Ishikawa (cell line): ENCODE measurements at regions not wholly inside any gene's neighbourhood (a gene's known extent, or its start where the extent isn't known, plus 50 kb on each side); places are given as distances from the start of the nearest gene placed in this dataset.

ENCODE experiments used
- CEBPB ChIP-seq: IDR thresholded peaks from 2 replicates; pipeline ENCODE4 v1.6.1; 2012
- CREB1 ChIP-seq: IDR thresholded peaks from 2 replicates; pipeline ENCODE4 v1.6.1; 2012; ENCODE audit warnings: low read depth
- EGR1 ChIP-seq: IDR thresholded peaks from 2 replicates; pipeline ENCODE4 v1.6.1; 2012
- EP300 ChIP-seq: IDR thresholded peaks from 2 replicates; pipeline ENCODE4 v1.6.1; 2012; ENCODE audit warnings: borderline replicate concordance
- FOXM1 ChIP-seq: IDR thresholded peaks from 2 replicates; pipeline ENCODE4 v1.6.1; 2012; ENCODE audit warnings: low read depth, borderline replicate concordance
- MAX ChIP-seq: IDR thresholded peaks from 2 replicates; pipeline ENCODE4 v1.6.1; 2012
- NFIC ChIP-seq: IDR thresholded peaks from 2 replicates; pipeline ENCODE4 v1.6.1; 2012
- RAD21 ChIP-seq: IDR thresholded peaks from 2 replicates; pipeline ENCODE4 v1.6.1; 2012; ENCODE audit warnings: low read depth
- REST ChIP-seq: IDR thresholded peaks from 2 replicates; pipeline ENCODE4 v1.6.1; 2012; ENCODE audit warnings: low read depth, mild to moderate bottlenecking
- TAF1 ChIP-seq: IDR thresholded peaks from 2 replicates; pipeline ENCODE4 v1.6.1; 2012; ENCODE audit warnings: low read depth, mild to moderate bottlenecking
- TCF12 ChIP-seq: IDR thresholded peaks from 2 replicates; pipeline ENCODE4 v1.6.1; 2012; ENCODE audit warnings: low read depth
- TEAD4 ChIP-seq: IDR thresholded peaks from 2 replicates; pipeline ENCODE4 v1.6.1; 2012
- USF1 ChIP-seq: IDR thresholded peaks from 2 replicates; pipeline ENCODE4 v1.6.1; 2012
- YY1 ChIP-seq: IDR thresholded peaks from 2 replicates; pipeline ENCODE4 v1.6.1; 2012; ENCODE audit warnings: low read depth
- ZBTB7A ChIP-seq: IDR thresholded peaks from 2 replicates; pipeline ENCODE4 v1.6.1; 2012; ENCODE audit warnings: low read depth

- TF ChIP-seq FOXM1 (no peak), YY1 (no peak), EGR1 (no peak), CEBPB (no peak), NFIC (no peak), TEAD4 (no peak), EP300 (no peak), CREB1 (no peak), USF1 (no peak), REST (no peak), ZBTB7A (no peak), TAF1 (no peak), MAX (no peak), TCF12 (no peak), RAD21 (no peak)
These were observed 209.8 kb downstream of the RTL9 start for GRCh38 chrX:110568441-110568840.

GRCh38 chrX:110569506-110569905 is 210.9 kb downstream of the RTL9 start:
- no peak for TF ChIP-seq TCF12
- TF ChIP-seq TEAD4 = no peak
- no peak for TF ChIP-seq NFIC
- TF ChIP-seq MAX = no peak
- TF ChIP-seq RAD21 = no peak
- no peak for TF ChIP-seq EP300
- no peak for TF ChIP-seq YY1
- TF ChIP-seq REST = no peak
- TF ChIP-seq USF1 = no peak
- no peak for TF ChIP-seq CREB1
- TF ChIP-seq EGR1 = no peak
- no peak for TF ChIP-seq TAF1
- no peak for TF ChIP-seq ZBTB7A
- no peak for TF ChIP-seq FOXM1
- no peak for TF ChIP-seq CEBPB

GRCh38 chrX:110578270-110578669 is 217.3 kb downstream of the CHRDL1 start:
- TF ChIP-seq RAD21 = no peak
- no peak for TF ChIP-seq EP300
- no peak for TF ChIP-seq TEAD4
- TF ChIP-seq TAF1 = no peak
- no peak for TF ChIP-seq USF1
- no peak for TF ChIP-seq YY1
- TF ChIP-seq EGR1 = no peak
- no peak for TF ChIP-seq ZBTB7A
- no peak for TF ChIP-seq CEBPB
- TF ChIP-seq REST = no peak
- no peak for TF ChIP-seq MAX
- no peak for TF ChIP-seq CREB1

GRCh38 chrX:110584083-110584482 is 211.5 kb downstream of the CHRDL1 start:
- TF ChIP-seq ZBTB7A (no peak), MAX (no peak), TEAD4 (no peak), USF1 (no peak), CEBPB (no peak), RAD21 (no peak), FOXM1 (no peak), TCF12 (no peak), NFIC (no peak), EP300 (no peak), YY1 (no peak), TAF1 (no peak)
